PFSK-1 (cell line): ENCODE measurements at regions not wholly inside any gene's neighbourhood (a gene's known extent, or its start where the extent isn't known, plus 50 kb on each side); places are given as distances from the start of the nearest gene placed in this dataset.

Experiments
- FOXP2 ChIP-seq: optimal IDR thresholded peaks from 2 replicates; pipeline ENCODE3; 2011; ENCODE audit warnings: borderline replicate concordance, control low read depth, inconsistent platforms; ENCODE audit not compliant: insufficient read depth; ENCODE audit errors: extremely low read length, extremely low read depth
- POLR2AphosphoS5 ChIP-seq: IDR thresholded peaks from 2 replicates; pipeline ENCODE4 v1.6.1; 2012; ENCODE audit warnings: low read depth, mild to moderate bottlenecking, control low read depth, low read length, moderate library complexity
- REST ChIP-seq, 2 experiments: IDR thresholded peaks; 2 replicates each; pipeline versions ENCODE4 v1.6.1 to v1.8.0; 2011 to 2012; ENCODE audit warnings: low read depth in 2 of 2, low read length in 2 of 2, control low read depth in 1 of 2, inconsistent platforms in 1 of 2, mild to moderate bottlenecking in 1 of 2, moderate library complexity in 1 of 2; ENCODE audit not compliant: insufficient read depth in 1 of 2
- SIN3A ChIP-seq: IDR thresholded peaks from 2 replicates; pipeline ENCODE4 v1.6.1; 2012; ENCODE audit warnings: mild to moderate bottlenecking, low read length, moderate library complexity, borderline replicate concordance; ENCODE audit not compliant: insufficient read depth
- TAF1 ChIP-seq: IDR thresholded peaks from 2 replicates; pipeline ENCODE4 v1.6.1; 2012; ENCODE audit warnings: low read length, control low read depth, borderline replicate concordance; ENCODE audit not compliant: insufficient read depth

GRCh38 chr5:116671211-116671736, 96.7 kb upstream of the SEMA6A start:
- no peak for TF ChIP-seq SIN3A
- no peak for TF ChIP-seq TAF1
- no peak for TF ChIP-seq POLR2AphosphoS5
- no peak for TF ChIP-seq FOXP2

GRCh38 chr5:116669261-116670031, 94.8 kb upstream of the SEMA6A start:
- TF ChIP-seq POLR2AphosphoS5 (no peak), FOXP2 (no peak), REST (IDR thresholded peaks at IDR 0.05; ENCODE audit: insufficient read depth in 1 of 2, low read depth in 2 of 2, low read length in 2 of 2) (no peak), SIN3A (no peak), TAF1 (no peak)

DNA sequence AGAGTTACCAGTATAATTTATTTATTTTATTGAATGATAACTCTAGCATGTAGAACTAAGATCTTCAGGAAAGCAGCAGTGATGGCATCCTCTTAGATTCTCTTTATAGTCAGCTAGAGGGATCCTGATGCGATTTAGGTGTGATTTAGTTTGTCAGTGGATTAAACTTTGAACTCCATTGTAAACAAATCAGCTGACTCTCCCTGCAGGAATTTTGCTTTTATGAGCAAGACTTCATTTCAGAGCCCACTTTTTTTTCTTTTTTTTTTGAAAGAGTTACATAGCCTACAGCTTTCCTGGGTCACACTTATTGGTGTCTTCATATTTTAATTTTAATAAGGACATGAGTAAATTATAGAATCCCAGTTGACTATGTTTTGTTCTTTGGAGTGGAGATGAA, 93.8 kb upstream of the SEMA6A start:
- TF ChIP-seq FOXP2 (no peak), TAF1 (no peak), POLR2AphosphoS5 (no peak), REST (IDR thresholded peaks at IDR 0.05; ENCODE audit: insufficient read depth in 1 of 2, low read depth in 2 of 2, low read length in 2 of 2) (no peak), SIN3A (no peak)

- TF ChIP-seq SIN3A (no peak), REST (IDR thresholded peaks at IDR 0.05; ENCODE audit: insufficient read depth in 1 of 2, low read depth in 2 of 2, low read length in 2 of 2) (peak in 1 of 2 experiments; percentile 53; a peak in 1 of 4 replicates)
These were observed 92.3 kb upstream of the SEMA6A start for GRCh38 chr5:116666901-116667300.

DNA sequence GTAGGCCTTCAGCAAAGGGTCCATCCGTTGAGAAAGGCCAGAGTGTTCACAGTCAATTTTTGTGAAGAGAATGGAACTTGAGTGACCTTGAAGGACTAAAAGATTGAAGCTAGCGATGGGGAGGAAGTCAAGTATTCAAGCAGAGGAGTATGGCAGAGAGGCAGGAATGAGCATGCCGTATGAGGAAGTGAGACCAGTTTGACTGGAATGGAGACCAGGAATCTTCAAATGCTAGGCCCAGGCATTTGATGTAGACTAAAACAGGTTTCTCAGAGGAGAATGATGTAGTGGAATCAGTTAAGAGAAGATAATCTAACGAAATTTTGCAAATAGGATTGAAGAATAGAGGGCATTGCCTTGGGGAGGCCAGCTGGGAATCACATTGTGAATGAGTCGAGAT, 90.4 kb upstream of the SEMA6A start:
- no peak for TF ChIP-seq POLR2AphosphoS5
- TF ChIP-seq REST (IDR thresholded peaks at IDR 0.05; ENCODE audit: insufficient read depth in 1 of 2, low read depth in 2 of 2, low read length in 2 of 2), result no peak
